ENCODE measurements at regions not wholly inside any gene's neighbourhood (a gene's known extent, or its start where the extent isn't known, plus 50 kb on each side); places are given as distances from the start of the nearest gene placed in this dataset.

DNA sequence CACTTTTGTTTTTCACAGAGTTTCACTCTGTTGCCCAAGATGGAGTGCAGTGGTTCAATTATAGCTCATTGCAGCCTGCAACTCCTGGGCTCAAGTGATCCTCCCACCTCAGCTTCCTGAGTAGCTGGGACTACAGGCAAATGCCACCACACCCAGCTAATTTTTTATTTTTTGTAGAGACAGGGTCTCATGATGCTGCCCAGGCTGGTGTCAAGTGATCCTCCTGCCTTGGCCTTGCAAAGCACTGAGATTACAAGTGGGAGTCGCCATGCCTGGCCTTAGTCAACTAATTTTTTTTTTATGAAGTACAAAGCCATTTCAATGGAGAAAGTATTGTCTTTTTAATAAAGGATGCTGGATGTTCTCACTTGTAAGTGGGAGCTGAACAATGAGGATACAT lies 51.3 kb upstream of the UXT start:
- Mint-ChIP-seq H3K9me3 (ENCODE audit: unreplicated experiment) (no peaks in the 10 kb centered on the region), H3K27ac (ENCODE audit: unreplicated experiment) (no peak overlapping the region), H3K4me3 (ENCODE audit: unreplicated experiment) (no peak overlapping the region), H3K27me3 (ENCODE audit: unreplicated experiment) (peaks cover 2% of the 10 kb centered on the region), H3K36me3 (ENCODE audit: unreplicated experiment) (no peaks in the 10 kb centered on the region), H3K4me1 (ENCODE audit: low read depth, unreplicated experiment) (peaks cover 17% of the 10 kb centered on the region)
- no peak for TF ChIP-seq CTCF (IDR thresholded peaks at IDR 0.05; ENCODE audit: partially characterized antibody, unreplicated experiment)
- no peak for DNase-seq
